Activated CD4-positive, alpha-beta memory T cell treated with anti-CD3 and anti-CD28 coated beads for 36 hours (primary cell): ENCODE measurements at regions not wholly inside any gene's neighbourhood (a gene's known extent, or its start where the extent isn't known, plus 50 kb on each side); places are given as distances from the start of the nearest gene placed in this dataset.
"Not testable (repeated sequence)": the region's sequence is repeated elsewhere in the genome, so short reads cannot be mapped to it uniquely, and the experiment has no call there.

Experiments used
- CTCF ChIA-PET: fragments of 350-600 bp; sonication (Branson Sonifier 250); formaldehyde crosslinking; loops from one replicate; lab custom pipeline; 2021; ENCODE audit warnings: antibody characterized with exemption, inconsistent platforms; lab: Charles Lee
- POLR2A ChIA-PET: fragments of 350-600 bp; sonication (Branson Sonifier 250); formaldehyde crosslinking; loops from one replicate; lab custom pipeline; 2021; ENCODE audit warnings: antibody characterized with exemption; lab: Charles Lee
- DNase-seq: peaks from one replicate; pipeline ENCODE4 v3.0.0-alpha.2; 2020
- H3K27ac Mint-ChIP-seq: one replicate; pipeline ENCODE4 v1.8.0; 2021; ENCODE audit warnings: mixed read lengths
- H3K27me3 Mint-ChIP-seq: one replicate; pipeline ENCODE4 v1.8.0; 2021; ENCODE audit warnings: mixed read lengths
- H3K36me3 Mint-ChIP-seq: one replicate; pipeline ENCODE4 v1.8.0; 2021; ENCODE audit warnings: mixed read lengths
- H3K4me1 Mint-ChIP-seq: one replicate; pipeline ENCODE4 v1.8.0; 2021; ENCODE audit warnings: low read depth, mixed read lengths
- H3K4me3 Mint-ChIP-seq: one replicate; pipeline ENCODE4 v1.8.0; 2021; ENCODE audit warnings: mild to moderate bottlenecking, mixed read lengths
- H3K9me3 Mint-ChIP-seq: one replicate; pipeline ENCODE4 v1.8.0; 2021; ENCODE audit warnings: mixed read lengths
- intact Hi-C: fragments of 100-400 bp; cut with micrococcal nuclease; formaldehyde crosslinking; loops from one replicate; pipeline ENCODE4 v1.15.1; 2023

GRCh38 chrX:77009691-77010090 is 437.5 kb upstream of the FGF16 start:
- Mint-ChIP-seq H3K27ac (no peak overlapping the region), H3K4me1 (peaks cover 5% of the 10 kb centered on the region), H3K27me3 (no peaks in the 10 kb centered on the region), H3K9me3 (no peaks in the 10 kb centered on the region), H3K36me3 (no peaks in the 10 kb centered on the region), H3K4me3 (no peak overlapping the region)
- DNase-seq: no peak
- intact Hi-C loops: no loop called here
- ChIA-PET POLR2A (no interaction called here), CTCF (no interaction called here)

GRCh38 chrX:77014377-77015372 is 432.5 kb upstream of the FGF16 start:
- Mint-ChIP-seq H3K27me3 (no peaks in the 10 kb centered on the region), H3K9me3 (no peaks in the 10 kb centered on the region), H3K4me1 (no peaks in the 10 kb centered on the region), H3K4me3 (no peak overlapping the region), H3K36me3 (no peaks in the 10 kb centered on the region), H3K27ac (no peak overlapping the region)
- POLR2A ChIA-PET: no interaction called here
- intact Hi-C loops: no loop called here
- CTCF ChIA-PET: no interaction called here
- no peak for DNase-seq

- no peaks in the 10 kb centered on the region for H3K4me1 Mint-ChIP-seq
- H3K4me3 Mint-ChIP-seq: no peak overlapping the region
- POLR2A ChIA-PET: no interaction called here
- no peaks in the 10 kb centered on the region for H3K36me3 Mint-ChIP-seq
- no peak overlapping the region for H3K27ac Mint-ChIP-seq
- intact Hi-C loops: no loop called here
- CTCF ChIA-PET: no interaction called here
- no peaks in the 10 kb centered on the region for H3K9me3 Mint-ChIP-seq
- DNase-seq: no peak
- no peaks in the 10 kb centered on the region for H3K27me3 Mint-ChIP-seq
These were observed 430.1 kb upstream of the FGF16 start for GRCh38 chrX:77017093-77017492.

- H3K36me3 Mint-ChIP-seq, CTCF ChIA-PET, intact Hi-C loops, H3K27me3 Mint-ChIP-seq, H3K4me1 Mint-ChIP-seq, H3K27ac Mint-ChIP-seq, H3K9me3 Mint-ChIP-seq, H3K4me3 Mint-ChIP-seq, DNase-seq, POLR2A ChIA-PET: not testable (repeated sequence)
These were observed 400.9 kb upstream of the FGF16 start for GRCh38 chrX:77046180-77046810.

- no peaks in the 10 kb centered on the region for H3K4me1 Mint-ChIP-seq
- DNase-seq: no peak
- POLR2A ChIA-PET: no interaction called here
- intact Hi-C loops: no loop called here
- no peaks in the 10 kb centered on the region for H3K36me3 Mint-ChIP-seq
- H3K4me3 Mint-ChIP-seq: no peak overlapping the region
- H3K27ac Mint-ChIP-seq: no peak overlapping the region
- H3K9me3 Mint-ChIP-seq: no peaks in the 10 kb centered on the region
- CTCF ChIA-PET: no interaction called here
- H3K27me3 Mint-ChIP-seq: no peaks in the 10 kb centered on the region
These were observed 386.6 kb upstream of the FGF16 start for GRCh38 chrX:77060572-77060971.

GRCh38 chrX:77061022-77061421 is 386.2 kb upstream of the FGF16 start:
- CTCF ChIA-PET: no interaction called here
- intact Hi-C loops: no loop called here
- H3K36me3 Mint-ChIP-seq: no peaks in the 10 kb centered on the region
- no peak for DNase-seq
- H3K4me1 Mint-ChIP-seq: no peaks in the 10 kb centered on the region
- no peak overlapping the region for H3K27ac Mint-ChIP-seq
- no peaks in the 10 kb centered on the region for H3K9me3 Mint-ChIP-seq
- POLR2A ChIA-PET: no interaction called here
- H3K4me3 Mint-ChIP-seq: no peak overlapping the region
- no peaks in the 10 kb centered on the region for H3K27me3 Mint-ChIP-seq

GRCh38 chrX:77061545-77061944 is 385.6 kb upstream of the FGF16 start:
- H3K4me1 Mint-ChIP-seq: no peaks in the 10 kb centered on the region
- intact Hi-C loops: no loop called here
- no peak overlapping the region for H3K27ac Mint-ChIP-seq
- H3K9me3 Mint-ChIP-seq: no peaks in the 10 kb centered on the region
- ChIA-PET POLR2A (no interaction called here), CTCF (no interaction called here)
- H3K36me3 Mint-ChIP-seq: no peaks in the 10 kb centered on the region
- no peak overlapping the region for H3K4me3 Mint-ChIP-seq
- no peak for DNase-seq
- no peaks in the 10 kb centered on the region for H3K27me3 Mint-ChIP-seq

- POLR2A ChIA-PET: no interaction called here
- no peak for DNase-seq
- Mint-ChIP-seq H3K27ac (no peak overlapping the region), H3K27me3 (no peaks in the 10 kb centered on the region), H3K4me1 (peaks cover 5% of the 10 kb centered on the region), H3K9me3 (no peaks in the 10 kb centered on the region), H3K36me3 (no peaks in the 10 kb centered on the region), H3K4me3 (no peak overlapping the region)
- CTCF ChIA-PET: no interaction called here
- intact Hi-C loops: no loop called here
These were observed 381.3 kb upstream of the FGF16 start for GRCh38 chrX:77065896-77066295.

GRCh38 chrX:77070202-77070918 is 376.8 kb upstream of the FGF16 start:
- H3K36me3 Mint-ChIP-seq: no peaks in the 10 kb centered on the region
- no peak for DNase-seq
- H3K9me3 Mint-ChIP-seq: peaks cover 1% of the 10 kb centered on the region
- no peak overlapping the region for H3K4me3 Mint-ChIP-seq
- intact Hi-C loops: no loop called here
- H3K27ac Mint-ChIP-seq: no peak overlapping the region
- ChIA-PET POLR2A (no interaction called here), CTCF (no interaction called here)
- H3K4me1 Mint-ChIP-seq: peaks cover 5% of the 10 kb centered on the region
- H3K27me3 Mint-ChIP-seq: no peaks in the 10 kb centered on the region

- H3K36me3 Mint-ChIP-seq: no peaks in the 10 kb centered on the region
- POLR2A ChIA-PET: no interaction called here
- H3K9me3 Mint-ChIP-seq: peaks cover 14% of the 10 kb centered on the region
- CTCF ChIA-PET: no interaction called here
- intact Hi-C loops: no loop called here
- DNase-seq: no peak
- no peaks in the 10 kb centered on the region for H3K27me3 Mint-ChIP-seq
- H3K27ac Mint-ChIP-seq: no peak overlapping the region
- H3K4me1 Mint-ChIP-seq: no peaks in the 10 kb centered on the region
- no peak overlapping the region for H3K4me3 Mint-ChIP-seq
These were observed 370.3 kb upstream of the FGF16 start for GRCh38 chrX:77076896-77077295.

GRCh38 chrX:77081237-77081636 is 366.0 kb upstream of the FGF16 start:
- H3K4me1 Mint-ChIP-seq, H3K27me3 Mint-ChIP-seq, intact Hi-C loops, H3K27ac Mint-ChIP-seq, DNase-seq, H3K4me3 Mint-ChIP-seq, H3K36me3 Mint-ChIP-seq, CTCF ChIA-PET: not testable (repeated sequence)
- peaks cover 16% of the 10 kb centered on the region for H3K9me3 Mint-ChIP-seq
- POLR2A ChIA-PET: interaction anchor here (0.6 kb wide), 1 partner anchor 256 kb away, joined by 4 read pairs; no protein-coding TSS in a partner anchor

- intact Hi-C loops: no loop called here
- no peak overlapping the region for H3K27ac Mint-ChIP-seq
- no peak for DNase-seq
- ChIA-PET CTCF (no interaction called here), POLR2A (no interaction called here)
- H3K27me3 Mint-ChIP-seq: no peaks in the 10 kb centered on the region
- H3K4me3 Mint-ChIP-seq: no peak overlapping the region
- no peaks in the 10 kb centered on the region for H3K36me3 Mint-ChIP-seq
- peaks cover 16% of the 10 kb centered on the region for H3K9me3 Mint-ChIP-seq
- no peaks in the 10 kb centered on the region for H3K4me1 Mint-ChIP-seq
These were observed 361.8 kb upstream of the FGF16 start for GRCh38 chrX:77085372-77085771.
